SK-N-SH treated with all-trans-retinoic acid at 6 μM for 48 hours (cell line): ENCODE measurements at regions not wholly inside any gene's neighbourhood (a gene's known extent, or its start where the extent isn't known, plus 50 kb on each side); places are given as distances from the start of the nearest gene placed in this dataset.

Source experiments
- ATAC-seq: fragments of 200-7000 bp; cut with Tn5 transposase; 3 replicates; pipeline ENCODE4 v1.9.1; 2020; ENCODE audit warnings: mild to moderate bottlenecking, moderate library complexity
- ARNTL ChIP-seq: fragments of 450-650 bp; formaldehyde crosslinking; IDR thresholded peaks from 2 replicates; pipeline ENCODE4 v1.5.0; 2020; ENCODE audit warnings: low read depth, mild to moderate bottlenecking, moderate library complexity, borderline replicate concordance
- CSDC2 ChIP-seq: fragments of 250-450 bp; sonication (Bioruptor Pico); IDR thresholded peaks from 2 replicates; pipeline ENCODE4 v1.5.0; 2020; ENCODE audit warnings: mild to moderate bottlenecking, moderate library complexity
- CSRNP3 ChIP-seq: fragments of 250-450 bp; sonication (Bioruptor Pico); IDR thresholded peaks from 2 replicates; pipeline ENCODE4 v1.5.1; 2021; ENCODE audit warnings: mild to moderate bottlenecking, moderate library complexity
- ESRRG ChIP-seq: fragments of 250-450 bp; sonication (Bioruptor Pico); IDR thresholded peaks from 2 replicates; pipeline ENCODE4 v1.6.1; 2021; ENCODE audit warnings: mild to moderate bottlenecking
- GLIS3 ChIP-seq: fragments of 250-450 bp; sonication (Bioruptor Pico); IDR thresholded peaks from 2 replicates; pipeline ENCODE4 v1.5.0; 2020; ENCODE audit warnings: mild to moderate bottlenecking, moderate library complexity
- ISL1 ChIP-seq: fragments of 250-450 bp; sonication (Bioruptor Pico); IDR thresholded peaks from 2 replicates; pipeline ENCODE4 v2.1.2; 2022; ENCODE audit warnings: mild to moderate bottlenecking, moderate library complexity
- OSR1 ChIP-seq: fragments of 250-450 bp; sonication (Bioruptor Pico); IDR thresholded peaks from 2 replicates; pipeline ENCODE4 v1.8.0; 2022; ENCODE audit warnings: moderate library complexity, mild to moderate bottlenecking, inconsistent platforms
- PATZ1 ChIP-seq: fragments of 250-450 bp; sonication (Bioruptor Pico); IDR thresholded peaks from 2 replicates; pipeline ENCODE4 v1.8.0; 2020; ENCODE audit warnings: mild to moderate bottlenecking, moderate library complexity, borderline replicate concordance
- PPARA ChIP-seq: fragments of 250-450 bp; sonication (Bioruptor Pico); IDR thresholded peaks from 2 replicates; pipeline ENCODE4 v1.5.0; 2020; ENCODE audit warnings: mild to moderate bottlenecking, borderline replicate concordance
- RARB ChIP-seq: fragments of 250-450 bp; sonication (Bioruptor Pico); IDR thresholded peaks from 2 replicates; pipeline ENCODE4 v1.8.0; 2021; ENCODE audit warnings: mild to moderate bottlenecking, moderate library complexity
- SNAI2 ChIP-seq: fragments of 250-450 bp; sonication (Bioruptor Pico); IDR thresholded peaks from 2 replicates; pipeline ENCODE4 v1.5.0; 2020; ENCODE audit warnings: mild to moderate bottlenecking, moderate library complexity
- TCF4 ChIP-seq: fragments of 250-450 bp; sonication (Bioruptor Pico); IDR thresholded peaks from 2 replicates; pipeline ENCODE4 v1.8.0; 2021; ENCODE audit warnings: mild to moderate bottlenecking, moderate library complexity, borderline replicate concordance
- TOX ChIP-seq: fragments of 250-450 bp; sonication (Bioruptor Pico); IDR thresholded peaks from 2 replicates; pipeline ENCODE4 v1.8.0; 2021; ENCODE audit warnings: mild to moderate bottlenecking, moderate library complexity, borderline replicate concordance
- ZC3H10 ChIP-seq: fragments of 250-450 bp; sonication (Bioruptor Pico); IDR thresholded peaks from 2 replicates; pipeline ENCODE4 v1.5.1; 2021; ENCODE audit warnings: mild to moderate bottlenecking, moderate library complexity
- ZFP3 ChIP-seq: fragments of 250-450 bp; sonication (Bioruptor Pico); IDR thresholded peaks from 2 replicates; pipeline ENCODE4 v1.5.0; 2020; ENCODE audit warnings: mild to moderate bottlenecking, moderate library complexity
- ZFP30 ChIP-seq: fragments of 450-650 bp; formaldehyde crosslinking; IDR thresholded peaks from 2 replicates; pipeline ENCODE4 v1.5.0; 2022; ENCODE audit warnings: mild to moderate bottlenecking, moderate library complexity
- ZNF565 ChIP-seq: fragments of 450-650 bp; formaldehyde crosslinking; conservative IDR thresholded peaks from 2 replicates; pipeline ENCODE4 v1.5.0; 2020; ENCODE audit warnings: low read depth, mild to moderate bottlenecking, moderate library complexity
- TF ChIP-seq, protein P1 (sequence below): fragments of 250-450 bp; sonication (Bioruptor Pico); IDR thresholded peaks from 2 replicates; pipeline ENCODE4 v1.5.1; 2020; ENCODE audit warnings: low read depth, mild to moderate bottlenecking, moderate library complexity
- TF ChIP-seq, protein P2 (sequence below): fragments of 250-450 bp; sonication (Bioruptor Pico); IDR thresholded peaks from 2 replicates; pipeline ENCODE4 v1.8.0; 2021; ENCODE audit warnings: low read depth, mild to moderate bottlenecking, moderate library complexity, borderline replicate concordance

DNA sequence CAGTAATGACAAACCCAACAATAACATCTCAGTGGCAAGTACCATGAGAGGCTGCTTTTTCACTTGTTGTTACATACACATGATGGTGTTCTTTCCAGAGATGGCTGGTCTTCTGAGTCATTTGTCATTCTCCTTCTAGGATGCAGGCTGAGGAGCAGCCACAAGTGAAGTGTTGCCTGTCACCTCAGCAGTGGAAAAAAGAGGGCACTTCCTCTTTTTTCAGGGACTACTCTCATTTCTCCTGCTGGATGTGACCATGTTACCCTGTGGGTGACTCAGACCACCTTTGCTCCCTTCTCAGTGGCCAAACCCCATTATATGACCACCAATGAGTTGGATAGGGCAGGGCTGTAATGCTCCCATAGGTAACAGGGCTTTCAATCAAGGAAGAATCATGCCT lies 587.0 kb upstream of the ADAMTS16 start:
- TF ChIP-seq CSDC2 (CRISPR knock-in tag) (no peak), SNAI2 (CRISPR knock-in tag) (no peak), ESRRG (no peak), GLIS3 (CRISPR knock-in tag) (no peak), TOX (CRISPR knock-in tag) (no peak)
- TF ChIP-seq, protein P1, sequence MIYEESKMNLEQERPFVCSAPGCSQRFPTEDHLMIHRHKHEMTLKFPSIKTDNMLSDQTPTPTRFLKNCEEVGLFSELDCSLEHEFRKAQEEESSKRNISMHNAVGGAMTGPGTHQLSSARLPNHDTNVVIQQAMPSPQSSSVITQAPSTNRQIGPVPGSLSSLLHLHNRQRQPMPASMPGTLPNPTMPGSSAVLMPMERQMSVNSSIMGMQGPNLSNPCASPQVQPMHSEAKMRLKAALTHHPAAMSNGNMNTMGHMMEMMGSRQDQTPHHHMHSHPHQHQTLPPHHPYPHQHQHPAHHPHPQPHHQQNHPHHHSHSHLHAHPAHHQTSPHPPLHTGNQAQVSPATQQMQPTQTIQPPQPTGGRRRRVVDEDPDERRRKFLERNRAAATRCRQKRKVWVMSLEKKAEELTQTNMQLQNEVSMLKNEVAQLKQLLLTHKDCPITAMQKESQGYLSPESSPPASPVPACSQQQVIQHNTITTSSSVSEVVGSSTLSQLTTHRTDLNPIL (CRISPR knock-in tag) = no peak
- ATAC-seq = no peak

GRCh38 chr5:4553978-4554377 lies 586.2 kb upstream of the ADAMTS16 start:
- TF ChIP-seq OSR1 (CRISPR knock-in tag) (no peak), ZFP30 (CRISPR knock-in tag) (no peak), ZNF565 (CRISPR knock-in tag) (no peak), ZFP3 (CRISPR knock-in tag) (no peak), PPARA (CRISPR knock-in tag) (no peak), RARB (CRISPR knock-in tag) (no peak), ARNTL (CRISPR knock-in tag) (no peak), SNAI2 (CRISPR knock-in tag) (no peak), ZC3H10 (CRISPR knock-in tag) (no peak), TCF4 (no peak), GLIS3 (CRISPR knock-in tag) (no peak), CSRNP3 (no peak), ISL1 (CRISPR knock-in tag) (no peak), ESRRG (no peak), PATZ1 (CRISPR knock-in tag) (no peak)
- TF ChIP-seq, protein P1 (CRISPR knock-in tag) = no peak
- TF ChIP-seq, protein P2, sequence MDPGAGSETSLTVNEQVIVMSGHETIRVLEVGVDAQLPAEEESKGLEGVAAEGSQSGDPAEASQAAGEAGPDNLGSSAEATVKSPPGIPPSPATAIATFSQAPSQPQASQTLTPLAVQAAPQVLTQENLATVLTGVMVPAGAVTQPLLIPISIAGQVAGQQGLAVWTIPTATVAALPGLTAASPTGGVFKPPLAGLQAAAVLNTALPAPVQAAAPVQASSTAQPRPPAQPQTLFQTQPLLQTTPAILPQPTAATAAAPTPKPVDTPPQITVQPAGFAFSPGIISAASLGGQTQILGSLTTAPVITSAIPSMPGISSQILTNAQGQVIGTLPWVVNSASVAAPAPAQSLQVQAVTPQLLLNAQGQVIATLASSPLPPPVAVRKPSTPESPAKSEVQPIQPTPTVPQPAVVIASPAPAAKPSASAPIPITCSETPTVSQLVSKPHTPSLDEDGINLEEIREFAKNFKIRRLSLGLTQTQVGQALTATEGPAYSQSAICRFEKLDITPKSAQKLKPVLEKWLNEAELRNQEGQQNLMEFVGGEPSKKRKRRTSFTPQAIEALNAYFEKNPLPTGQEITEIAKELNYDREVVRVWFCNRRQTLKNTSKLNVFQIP (CRISPR knock-in tag) = no peak
- no peak for ATAC-seq

DNA sequence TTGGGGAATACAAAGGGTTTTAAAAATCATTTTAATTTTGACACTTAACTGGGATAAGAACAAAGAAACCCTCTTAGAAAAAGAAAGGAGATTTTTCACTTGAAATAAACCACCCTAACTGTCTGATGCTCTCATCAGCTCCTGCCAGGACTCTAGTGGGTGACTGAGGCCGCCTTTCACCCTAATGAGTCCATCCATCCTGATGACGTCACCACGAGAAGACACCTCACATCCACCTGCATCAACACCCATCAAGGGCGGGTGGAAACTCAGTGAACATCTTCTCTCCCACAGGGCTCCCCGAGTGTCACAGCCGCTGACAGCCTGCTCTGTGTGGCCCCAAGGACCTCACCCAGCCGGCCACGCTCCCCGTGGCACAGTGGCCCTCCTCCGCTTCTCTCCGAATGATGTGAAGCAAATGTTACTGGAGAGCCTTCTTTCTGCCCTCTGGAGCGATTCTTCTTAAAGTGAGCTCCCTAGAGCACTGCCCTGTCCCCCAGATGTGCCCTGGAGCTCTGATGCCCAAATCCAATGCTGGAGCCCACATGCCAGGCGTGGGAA lies 584.3 kb upstream of the ADAMTS16 start:
- ATAC-seq = no peak
- TF ChIP-seq, protein P1 (CRISPR knock-in tag) = no peak
- TF ChIP-seq TCF4 = no peak

- no peak for ATAC-seq
These were observed 578.7 kb upstream of the ADAMTS16 start for GRCh38 chr5:4561403-4561802.

More at GRCh38 chr5:4561403-4561802, 578.7 kb upstream of the ADAMTS16 start:
- no peak for TF ChIP-seq ZFP3 (CRISPR knock-in tag)
- no peak for TF ChIP-seq ISL1 (CRISPR knock-in tag)
